Mesenchymal stem cell (in vitro differentiated cells and primary cell): ENCODE measurements at regions not wholly inside any gene's neighbourhood (a gene's known extent, or its start where the extent isn't known, plus 50 kb on each side); places are given as distances from the start of the nearest gene placed in this dataset.

Source experiments
- DNase-seq: peaks from one replicate; pipeline ENCODE4 v3.0.0-alpha.2; 2013
- H2AFZ ChIP-seq: one replicate; pipeline ENCODE4 v1.6.1; 2013; ENCODE audit warnings: low read depth, mild to moderate bottlenecking, control low read depth, inconsistent platforms, low read length, moderate library complexity
- H2AK5ac ChIP-seq: 2 replicates; pipeline ENCODE4 v1.6.1; 2013; ENCODE audit warnings: low read length, moderate library complexity, mild to moderate bottlenecking, inconsistent platforms; ENCODE audit not compliant: severe bottlenecking
- H2BK120ac ChIP-seq: one replicate; pipeline ENCODE4 v1.6.1; 2013; ENCODE audit warnings: low read depth, mild to moderate bottlenecking, inconsistent platforms, low read length, moderate library complexity
- H2BK12ac ChIP-seq, 2 experiments: one replicate each; pipeline ENCODE4 v1.6.1; 2013; ENCODE audit warnings: inconsistent platforms in 2 of 2, low read length in 2 of 2, mild to moderate bottlenecking in 2 of 2, moderate library complexity in 2 of 2, control low read depth in 1 of 2
- H2BK15ac ChIP-seq: one replicate; pipeline ENCODE4 v1.6.1; 2013; ENCODE audit warnings: mild to moderate bottlenecking, low read depth, inconsistent platforms; ENCODE audit not compliant: poor library complexity, severe bottlenecking
- H2BK5ac ChIP-seq: 2 replicates; pipeline ENCODE4 v1.6.1; 2013; ENCODE audit warnings: low read depth, mild to moderate bottlenecking, low read length, control low read depth, inconsistent platforms; ENCODE audit not compliant: poor library complexity, severe bottlenecking
- H3K14ac ChIP-seq, 2 experiments: one replicate each; pipeline ENCODE4 v1.6.1; 2013; ENCODE audit warnings: inconsistent platforms in 2 of 2, low read length in 2 of 2, control low read depth in 1 of 2, mild to moderate bottlenecking in 1 of 2, moderate library complexity in 1 of 2
- H3K18ac ChIP-seq, 2 experiments: one replicate each; pipeline ENCODE4 v1.6.1; 2013; ENCODE audit warnings: inconsistent platforms in 2 of 2, low read length in 2 of 2, control low read depth in 1 of 2, low read depth in 1 of 2, mild to moderate bottlenecking in 1 of 2
- H3K23ac ChIP-seq, 2 experiments: one replicate each; pipeline ENCODE4 v1.6.1; 2013; ENCODE audit warnings: inconsistent platforms in 2 of 2, low read length in 2 of 2, mild to moderate bottlenecking in 2 of 2, moderate library complexity in 2 of 2, control low read depth in 1 of 2
- H3K27ac ChIP-seq: 2 replicates; pipeline ENCODE4 v1.5.1; 2013; ENCODE audit warnings: mild to moderate bottlenecking, moderate library complexity, low read length, control low read depth, inconsistent platforms; ENCODE audit not compliant: poor library complexity, severe bottlenecking
- H3K27me3 ChIP-seq, 2 experiments: 2 replicates each; pipeline versions ENCODE4 v1.6.1 to v1.7.0; 2013; ENCODE audit warnings: low read length in 2 of 2, mild to moderate bottlenecking in 2 of 2, moderate library complexity in 2 of 2, control low read depth in 1 of 2, inconsistent platforms in 1 of 2; ENCODE audit not compliant: control insufficient read depth in 1 of 2, insufficient read depth in 1 of 2
- H3K36me3 ChIP-seq, 2 experiments: 2 replicates each; pipeline versions ENCODE4 v1.6.1 to v1.7.0; 2013; ENCODE audit warnings: low read length in 2 of 2, control low read depth in 1 of 2, inconsistent platforms in 1 of 2, low read depth in 1 of 2, mild to moderate bottlenecking in 1 of 2; ENCODE audit not compliant: insufficient read depth in 2 of 2, control insufficient read depth in 1 of 2
- H3K4ac ChIP-seq, 2 experiments: one replicate each; pipeline ENCODE4 v1.6.1; 2013; ENCODE audit warnings: inconsistent platforms in 2 of 2, low read length in 2 of 2, mild to moderate bottlenecking in 2 of 2, moderate library complexity in 2 of 2, control low read depth in 1 of 2, low read depth in 1 of 2
- H3K4me1 ChIP-seq: 2 replicates; pipeline ENCODE4 v1.6.1; 2013; ENCODE audit warnings: low read depth, low read length, control low read depth; ENCODE audit not compliant: control insufficient read depth, insufficient read depth
- H3K4me2 ChIP-seq: 2 replicates; pipeline ENCODE4 v1.6.1; 2013; ENCODE audit warnings: low read length, mild to moderate bottlenecking, inconsistent platforms; ENCODE audit not compliant: poor library complexity, severe bottlenecking
- H3K4me3 ChIP-seq, 2 experiments: 2 replicates each; pipeline versions ENCODE4 v1.5.1 to v1.7.0; 2013; ENCODE audit warnings: low read length in 2 of 2, mild to moderate bottlenecking in 2 of 2, control low read depth in 1 of 2, low read depth in 1 of 2; ENCODE audit not compliant: insufficient read depth in 1 of 2
- H3K79me1 ChIP-seq: replicated peaks from 2 replicates; pipeline ENCODE4 v1.6.1; 2013; ENCODE audit warnings: mild to moderate bottlenecking, control low read depth, low read length, inconsistent platforms; ENCODE audit not compliant: poor library complexity, severe bottlenecking
- H3K9ac ChIP-seq: 2 replicates; pipeline ENCODE4 v1.7.0; 2013; ENCODE audit warnings: mild to moderate bottlenecking, low read length, moderate library complexity
- H3K9me3 ChIP-seq: 2 replicates; pipeline ENCODE4 v1.7.0; 2013; ENCODE audit warnings: mild to moderate bottlenecking, low read length; ENCODE audit not compliant: control insufficient read depth
- H4K8ac ChIP-seq: one replicate; pipeline ENCODE4 v1.6.1; 2013; ENCODE audit warnings: inconsistent platforms, mild to moderate bottlenecking, low read length, moderate library complexity
- H4K91ac ChIP-seq: one replicate; pipeline ENCODE4 v1.6.1; 2013; ENCODE audit warnings: mild to moderate bottlenecking, low read length, inconsistent platforms
- WGBS: methylation state at CpG from one replicate; pipeline ENCODE4 v1.1.7; 2013; ENCODE audit warnings: mixed read lengths; 5-methylcytosine and 5-hydroxymethylcytosine counted together

DNA sequence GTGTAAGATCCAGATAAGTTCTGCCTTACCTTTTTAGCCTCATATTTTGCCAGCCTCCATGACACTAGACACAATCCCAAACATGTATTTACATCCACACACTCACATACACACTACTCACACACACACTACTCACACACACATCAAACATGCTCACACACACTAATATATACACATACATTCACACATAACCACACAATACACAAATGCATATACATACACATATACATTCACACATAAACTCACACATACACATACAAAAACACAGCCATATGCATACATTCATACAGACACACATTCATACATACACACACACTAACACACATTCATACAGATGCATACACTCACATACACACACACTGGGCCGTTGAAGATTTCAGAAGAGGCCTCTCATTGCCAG, 109.5 kb downstream of the MAIP1 start:
- Histone ChIP-seq H2AFZ (no peak overlapping the region), H3K9me3 (no peaks in the 10 kb centered on the region), H3K4ac (no peak overlapping the region), H3K4me1 (no peaks in the 10 kb centered on the region), H3K36me3 (no peaks in the 10 kb centered on the region), H2BK120ac (no peak overlapping the region), H3K27ac (no peak overlapping the region), H3K14ac (no peak overlapping the region), H3K79me1 (no peaks in the 10 kb centered on the region), H2BK15ac (no peak overlapping the region), H3K4me2 (no peak overlapping the region), H2AK5ac (no peak overlapping the region), H2BK12ac (peak overlapping the region in 1 of 2 experiments; percentile 61), H4K8ac (no peak overlapping the region), H3K23ac (no peak overlapping the region), H3K27me3 (no peaks in the 10 kb centered on the region), H3K9ac (no peak overlapping the region), H4K91ac (no peak overlapping the region), H3K4me3 (no peak overlapping the region), H2BK5ac (no peak overlapping the region), H3K18ac (no peak overlapping the region)
- 80% methylated on average over 1 of the region's 1 CpG for WGBS
- peak; percentile 6 for DNase-seq

DNA sequence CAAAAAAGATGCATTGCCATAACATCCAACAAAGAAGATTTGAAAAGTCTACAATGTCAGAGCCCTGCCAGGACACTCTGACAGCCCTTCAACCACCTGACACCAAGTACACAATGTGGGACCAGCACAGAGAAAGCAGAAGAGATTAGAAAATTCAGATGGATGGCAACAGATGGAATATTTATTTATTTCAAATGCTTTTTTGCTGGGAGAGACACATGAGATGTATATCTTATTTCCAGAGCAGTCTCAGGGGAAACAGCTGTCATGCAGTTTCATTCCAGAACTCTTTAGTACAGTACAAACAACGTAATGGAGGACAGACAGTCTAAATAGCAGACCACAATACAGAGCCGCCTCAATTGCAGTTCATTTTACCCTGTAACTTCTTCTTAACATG, 110.1 kb downstream of the MAIP1 start:
- peak overlapping the region in 1 of 2 experiments; percentile 5 for H3K18ac ChIP-seq
- no peaks in the 10 kb centered on the region for H3K9me3 ChIP-seq
- H3K27ac ChIP-seq, result no peak overlapping the region
- no peak overlapping the region for H3K4me3 ChIP-seq
- peak; percentile 48 for DNase-seq
- H4K91ac ChIP-seq, result no peak overlapping the region
- H3K14ac ChIP-seq, result no peak overlapping the region
- WGBS, result 24% methylated on average over 2 of the region's 2 CpGs
- H3K36me3 ChIP-seq, result no peaks in the 10 kb centered on the region
- no peak overlapping the region for H3K23ac ChIP-seq
- H2BK120ac ChIP-seq, result no peak overlapping the region
- H3K4me1 ChIP-seq, result no peaks in the 10 kb centered on the region
- H2AFZ ChIP-seq, result no peak overlapping the region
- H2BK5ac ChIP-seq, result no peak overlapping the region
- H3K9ac ChIP-seq, result no peak overlapping the region
- H2AK5ac ChIP-seq, result no peak overlapping the region
- no peaks in the 10 kb centered on the region for H3K79me1 ChIP-seq
- H3K4ac ChIP-seq, result peak overlapping the region in 1 of 2 experiments; percentile 37
- no peak overlapping the region for H2BK12ac ChIP-seq
- no peaks in the 10 kb centered on the region for H3K27me3 ChIP-seq
- no peak overlapping the region for H3K4me2 ChIP-seq
- H2BK15ac ChIP-seq, result no peak overlapping the region
- no peak overlapping the region for H4K8ac ChIP-seq

DNA sequence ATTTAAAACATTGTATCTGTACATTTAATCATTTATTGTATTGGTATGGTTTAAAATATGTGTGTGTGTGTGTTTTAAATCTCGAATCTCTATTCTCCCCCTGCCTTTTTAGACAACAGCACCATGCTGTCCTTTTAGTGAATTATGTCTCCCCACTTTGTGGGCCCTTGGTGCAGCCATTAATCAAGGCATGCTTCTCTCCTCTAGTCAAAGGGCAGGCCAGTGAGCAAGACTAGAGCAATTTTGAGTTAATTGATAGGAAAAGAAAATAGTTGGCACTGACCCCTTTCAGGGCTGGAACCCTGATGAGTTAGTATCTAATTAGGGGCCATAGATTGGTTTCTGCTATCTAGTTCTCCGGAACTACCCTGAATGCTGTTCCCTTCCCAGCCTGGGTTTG, 111.0 kb downstream of the MAIP1 start:
- no peak overlapping the region for H2BK15ac ChIP-seq
- no peak overlapping the region for H3K18ac ChIP-seq
- no peaks in the 10 kb centered on the region for H3K36me3 ChIP-seq
- H3K4me2 ChIP-seq, result no peak overlapping the region
- no peak overlapping the region for H2AK5ac ChIP-seq
- WGBS, result no CpG with 5 or more reads among the region's 2 CpGs
- no peaks in the 10 kb centered on the region for H3K4me1 ChIP-seq
- H3K27ac ChIP-seq, result no peak overlapping the region
- no peak overlapping the region for H3K14ac ChIP-seq
- H3K79me1 ChIP-seq, result no peaks in the 10 kb centered on the region
- no peak overlapping the region for H2BK5ac ChIP-seq
- H2AFZ ChIP-seq, result no peak overlapping the region
- H2BK12ac ChIP-seq, result no peak overlapping the region
- no peaks in the 10 kb centered on the region for H3K27me3 ChIP-seq
- H2BK120ac ChIP-seq, result no peak overlapping the region
- H4K91ac ChIP-seq, result no peak overlapping the region
- DNase-seq, result no peak
- H4K8ac ChIP-seq, result no peak overlapping the region
- no peak overlapping the region for H3K23ac ChIP-seq
- no peak overlapping the region for H3K4me3 ChIP-seq
- H3K4ac ChIP-seq, result no peak overlapping the region
- no peak overlapping the region for H3K9ac ChIP-seq
- H3K9me3 ChIP-seq, result no peaks in the 10 kb centered on the region

DNA sequence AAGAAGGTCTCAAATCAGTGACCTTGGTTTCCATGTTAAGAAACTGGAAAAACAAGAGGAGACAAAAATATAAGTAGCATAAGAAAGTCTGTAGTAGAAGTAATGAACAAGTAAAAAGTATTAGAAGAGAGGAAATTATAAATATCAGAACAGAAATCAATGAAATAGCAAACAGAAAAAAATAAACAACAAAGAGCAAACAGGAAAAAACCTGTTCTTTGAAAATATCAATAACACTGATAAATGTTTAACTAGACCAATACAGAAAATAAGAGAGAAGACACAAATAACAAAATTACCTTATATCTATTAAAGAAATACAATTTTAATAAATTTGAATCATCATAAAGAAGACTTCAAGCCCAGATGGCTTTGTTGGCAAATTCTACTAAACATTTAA, 113.3 kb downstream of the MAIP1 start:
- Histone ChIP-seq H3K14ac (no peak overlapping the region), H4K91ac (no peak overlapping the region), H2AK5ac (no peak overlapping the region), H3K9ac (no peak overlapping the region), H3K27me3 (no peaks in the 10 kb centered on the region), H3K23ac (no peak overlapping the region), H4K8ac (no peak overlapping the region), H3K79me1 (no peaks in the 10 kb centered on the region), H3K9me3 (no peaks in the 10 kb centered on the region), H2BK12ac (no peak overlapping the region), H2BK5ac (no peak overlapping the region), H3K36me3 (no peaks in the 10 kb centered on the region), H3K27ac (no peak overlapping the region), H3K4me3 (no peak overlapping the region), H3K4me1 (no peaks in the 10 kb centered on the region), H3K18ac (no peak overlapping the region), H3K4ac (no peak overlapping the region), H2BK15ac (no peak overlapping the region), H2BK120ac (no peak overlapping the region), H2AFZ (no peak overlapping the region), H3K4me2 (no peak overlapping the region)
- no peak for DNase-seq
